Lower leg skin (tissue), 3 donors: ENCODE measurements at regions not wholly inside any gene's neighbourhood (a gene's known extent, or its start where the extent isn't known, plus 50 kb on each side); places are given as distances from the start of the nearest gene placed in this dataset.

Source experiments
- POLR2A ChIP-seq, 2 donors: fragments of 450-650 bp; IDR thresholded peaks; one replicate each; pipeline ENCODE4 v1.6.1; 2016 to 2017; ENCODE audit warnings: antibody characterized with exemption in 2 of 2, mild to moderate bottlenecking in 1 of 2, moderate library complexity in 1 of 2
- TF ChIP-seq, protein P1 (sequence below), 3 donors: fragments of 450-650 bp; IDR thresholded peaks; one replicate each; pipeline ENCODE4 v1.5.1; 2016; ENCODE audit warnings: antibody characterized with exemption in 3 of 3, mild to moderate bottlenecking in 3 of 3, moderate library complexity in 2 of 3

DNA sequence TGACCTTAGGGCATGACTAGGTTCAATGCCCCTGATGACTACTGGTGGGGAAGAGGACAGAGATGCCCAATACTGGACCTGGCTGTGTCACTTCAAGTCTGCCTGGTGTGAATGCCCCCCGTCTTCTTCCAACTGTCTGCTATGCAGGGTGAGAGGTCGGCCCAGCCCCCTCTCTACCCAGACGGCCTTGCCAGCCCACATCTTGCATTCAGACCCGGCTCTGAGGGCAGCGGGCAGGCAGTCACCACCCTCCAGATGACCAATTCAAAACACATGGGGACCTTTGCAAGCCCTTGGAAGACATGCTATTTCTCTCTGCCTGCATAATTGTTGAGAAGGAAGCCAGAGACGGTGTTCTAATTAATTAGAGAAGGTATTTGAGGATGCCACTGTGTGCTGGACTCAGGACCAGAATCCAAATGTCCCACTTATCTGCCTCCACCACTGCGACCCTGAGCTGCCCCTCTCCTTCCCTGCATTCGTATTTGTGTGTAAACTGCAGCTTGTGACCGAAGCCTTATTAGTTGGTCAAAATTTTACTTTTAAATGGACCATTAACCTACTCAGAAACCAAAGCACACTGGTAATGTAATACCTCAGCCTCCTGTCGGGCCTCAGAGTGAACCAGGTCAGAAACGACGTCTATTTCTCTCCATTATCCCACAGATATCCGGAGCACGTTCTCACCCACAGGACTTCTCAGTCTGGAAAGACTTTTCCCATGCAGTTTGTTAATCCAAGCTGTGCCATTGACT is 407.0 kb downstream of the ZNF536 start:
- TF ChIP-seq, protein P1, sequence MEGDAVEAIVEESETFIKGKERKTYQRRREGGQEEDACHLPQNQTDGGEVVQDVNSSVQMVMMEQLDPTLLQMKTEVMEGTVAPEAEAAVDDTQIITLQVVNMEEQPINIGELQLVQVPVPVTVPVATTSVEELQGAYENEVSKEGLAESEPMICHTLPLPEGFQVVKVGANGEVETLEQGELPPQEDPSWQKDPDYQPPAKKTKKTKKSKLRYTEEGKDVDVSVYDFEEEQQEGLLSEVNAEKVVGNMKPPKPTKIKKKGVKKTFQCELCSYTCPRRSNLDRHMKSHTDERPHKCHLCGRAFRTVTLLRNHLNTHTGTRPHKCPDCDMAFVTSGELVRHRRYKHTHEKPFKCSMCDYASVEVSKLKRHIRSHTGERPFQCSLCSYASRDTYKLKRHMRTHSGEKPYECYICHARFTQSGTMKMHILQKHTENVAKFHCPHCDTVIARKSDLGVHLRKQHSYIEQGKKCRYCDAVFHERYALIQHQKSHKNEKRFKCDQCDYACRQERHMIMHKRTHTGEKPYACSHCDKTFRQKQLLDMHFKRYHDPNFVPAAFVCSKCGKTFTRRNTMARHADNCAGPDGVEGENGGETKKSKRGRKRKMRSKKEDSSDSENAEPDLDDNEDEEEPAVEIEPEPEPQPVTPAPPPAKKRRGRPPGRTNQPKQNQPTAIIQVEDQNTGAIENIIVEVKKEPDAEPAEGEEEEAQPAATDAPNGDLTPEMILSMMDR (IDR thresholded peaks at IDR 0.05), result no peak
- no peak for TF ChIP-seq POLR2A (IDR thresholded peaks at IDR 0.05)
